WTC11 (cell line): ENCODE measurements at regions not wholly inside any gene's neighbourhood (a gene's known extent, or its start where the extent isn't known, plus 50 kb on each side); places are given as distances from the start of the nearest gene placed in this dataset.

Source experiments
- ATAC-seq: fragments of 200-7000 bp; cut with Tn5 transposase; 2 replicates; pipeline ENCODE4 v1.10.0; 2021; ENCODE audit warnings: mild to moderate bottlenecking, moderate library complexity
- CTCF ChIA-PET: fragments of 300-600 bp; sonication (Branson Sonifier 250); formaldehyde crosslinking; loops from one replicate; lab custom pipeline; 2021; ENCODE audit warnings: antibody characterized with exemption; lab: Charles Lee
- POLR2A ChIA-PET: fragments of 350-600 bp; sonication (Branson Sonifier 250); formaldehyde crosslinking; loops from one replicate; lab custom pipeline; 2021; ENCODE audit warnings: antibody characterized with exemption; lab: Charles Lee
- DNase-seq: peaks from one replicate; pipeline ENCODE4 v3.0.0; 2021; ENCODE audit warnings: low spot score
- H3K27ac Mint-ChIP-seq: 2 replicates; pipeline ENCODE4 v1.8.0; 2021; ENCODE audit warnings: mixed read lengths
- H3K27me3 Mint-ChIP-seq: 2 replicates; pipeline ENCODE4 v1.8.0; 2021; ENCODE audit warnings: low read depth, mild to moderate bottlenecking, moderate library complexity, mixed read lengths
- H3K36me3 Mint-ChIP-seq: 2 replicates; pipeline ENCODE4 v1.8.0; 2021; ENCODE audit warnings: mixed read lengths
- H3K4me1 Mint-ChIP-seq: 2 replicates; pipeline ENCODE4 v1.8.0; 2022; ENCODE audit warnings: mixed read lengths
- H3K4me3 Mint-ChIP-seq: 2 replicates; pipeline ENCODE4 v1.8.0; 2021; ENCODE audit warnings: mild to moderate bottlenecking, moderate library complexity, mixed read lengths
- H3K9me3 Mint-ChIP-seq: 2 replicates; pipeline ENCODE4 v1.8.0; 2021; ENCODE audit warnings: mixed read lengths
- ESRRA ChIP-seq: sonication (generic); formaldehyde crosslinking; IDR thresholded peaks from 2 replicates; pipeline ENCODE4 v1.8.1; 2022; ENCODE audit warnings: mild to moderate bottlenecking, missing genetic modification reagents, borderline replicate concordance
- FOXP1 ChIP-seq: sonication (generic); formaldehyde crosslinking; IDR thresholded peaks from 2 replicates; pipeline ENCODE4 v1.8.0; 2022; ENCODE audit warnings: missing genetic modification reagents, mild to moderate bottlenecking, moderate library complexity, borderline replicate concordance
- GTF2I ChIP-seq: fragments of 250-450 bp; sonication (Bioruptor Pico); conservative IDR thresholded peaks from 2 replicates; pipeline ENCODE4 v1.4.0; 2021; ENCODE audit warnings: mild to moderate bottlenecking
- KAT7 ChIP-seq: sonication (generic); formaldehyde crosslinking; IDR thresholded peaks from 2 replicates; pipeline ENCODE4 v1.8.1; 2023; ENCODE audit warnings: missing genetic modification reagents, mild to moderate bottlenecking, borderline replicate concordance
- NFE2L1 ChIP-seq: sonication (generic); formaldehyde crosslinking; IDR thresholded peaks from 2 replicates; pipeline ENCODE4 v1.8.1; 2023; ENCODE audit warnings: missing genetic modification reagents
- OVOL2 ChIP-seq: fragments of 250-450 bp; sonication (Bioruptor Pico); IDR thresholded peaks from 2 replicates; pipeline ENCODE4 v1.9.0; 2021; ENCODE audit warnings: mild to moderate bottlenecking, borderline replicate concordance
- SMAD3 ChIP-seq: sonication (generic); formaldehyde crosslinking; IDR thresholded peaks from 2 replicates; pipeline ENCODE4 v1.8.0; 2022; ENCODE audit warnings: missing genetic modification reagents, mild to moderate bottlenecking, borderline replicate concordance
- TCF7 ChIP-seq: sonication (generic); formaldehyde crosslinking; IDR thresholded peaks from 2 replicates; pipeline ENCODE4 v1.8.0; 2022; ENCODE audit warnings: mild to moderate bottlenecking, low read depth, missing genetic modification reagents, moderate library complexity
- TEAD1 ChIP-seq: sonication (generic); formaldehyde crosslinking; IDR thresholded peaks from 2 replicates; pipeline ENCODE4 v1.8.0; 2022; ENCODE audit warnings: mild to moderate bottlenecking, missing genetic modification reagents
- TEAD4 ChIP-seq: sonication (generic); formaldehyde crosslinking; IDR thresholded peaks from 2 replicates; pipeline ENCODE4 v1.8.0; 2022; ENCODE audit warnings: mild to moderate bottlenecking, missing genetic modification reagents
- USF2 ChIP-seq: sonication (generic); formaldehyde crosslinking; IDR thresholded peaks from 2 replicates; pipeline ENCODE4 v1.8.1; 2023; ENCODE audit warnings: mild to moderate bottlenecking, missing genetic modification reagents, moderate library complexity
- ZMAT4 ChIP-seq: fragments of 250-450 bp; sonication (Bioruptor Pico); IDR thresholded peaks from 2 replicates; pipeline ENCODE4 v1.9.0; 2021; ENCODE audit warnings: mild to moderate bottlenecking
- ZNF121 ChIP-seq: sonication (generic); formaldehyde crosslinking; IDR thresholded peaks from 2 replicates; pipeline ENCODE4 v1.8.0; 2023; ENCODE audit warnings: missing genetic modification reagents
- ZNF416 ChIP-seq: fragments of 250-450 bp; sonication (Bioruptor Pico); IDR thresholded peaks from 2 replicates; pipeline ENCODE4 v1.9.0; 2021; ENCODE audit warnings: mild to moderate bottlenecking, inconsistent platforms
- ZNF423 ChIP-seq: fragments of 250-450 bp; sonication (Bioruptor Pico); IDR thresholded peaks from 2 replicates; pipeline ENCODE4 v2.1.2; 2022; ENCODE audit warnings: mild to moderate bottlenecking, moderate library complexity
- ZNF671 ChIP-seq: fragments of 250-450 bp; sonication (Bioruptor Pico); IDR thresholded peaks from 2 replicates; pipeline ENCODE4 v1.8.0; 2021; ENCODE audit warnings: mild to moderate bottlenecking
- ZSCAN18 ChIP-seq: fragments of 250-450 bp; sonication (Bioruptor Pico); IDR thresholded peaks from 2 replicates; pipeline ENCODE4 v2.1.2; 2022; ENCODE audit warnings: mild to moderate bottlenecking, moderate library complexity
- TF ChIP-seq, protein P1 (sequence below): sonication (generic); formaldehyde crosslinking; IDR thresholded peaks from 2 replicates; pipeline ENCODE4 v1.8.1; 2023; ENCODE audit warnings: mild to moderate bottlenecking, missing genetic modification reagents
- TF ChIP-seq, protein P2 (sequence below): fragments of 250-450 bp; sonication (Bioruptor Pico); IDR thresholded peaks from 2 replicates; pipeline ENCODE4 v1.9.0; 2021; ENCODE audit warnings: moderate library complexity, mild to moderate bottlenecking, inconsistent platforms, borderline replicate concordance
- TF ChIP-seq, protein P3 (sequence below): sonication (generic); formaldehyde crosslinking; IDR thresholded peaks from 2 replicates; pipeline ENCODE4 v1.8.1; 2022; ENCODE audit warnings: low read depth, missing genetic modification reagents, borderline replicate concordance
- TF ChIP-seq, protein P4 (sequence below): fragments of 250-450 bp; sonication (Bioruptor Pico); IDR thresholded peaks from 2 replicates; pipeline ENCODE4 v1.9.0; 2021; ENCODE audit warnings: mild to moderate bottlenecking
- TF ChIP-seq, protein P5 (sequence below): sonication (generic); formaldehyde crosslinking; IDR thresholded peaks from 2 replicates; pipeline ENCODE4 v1.8.1; 2022; ENCODE audit warnings: mild to moderate bottlenecking, missing genetic modification reagents, moderate library complexity, borderline replicate concordance

DNA sequence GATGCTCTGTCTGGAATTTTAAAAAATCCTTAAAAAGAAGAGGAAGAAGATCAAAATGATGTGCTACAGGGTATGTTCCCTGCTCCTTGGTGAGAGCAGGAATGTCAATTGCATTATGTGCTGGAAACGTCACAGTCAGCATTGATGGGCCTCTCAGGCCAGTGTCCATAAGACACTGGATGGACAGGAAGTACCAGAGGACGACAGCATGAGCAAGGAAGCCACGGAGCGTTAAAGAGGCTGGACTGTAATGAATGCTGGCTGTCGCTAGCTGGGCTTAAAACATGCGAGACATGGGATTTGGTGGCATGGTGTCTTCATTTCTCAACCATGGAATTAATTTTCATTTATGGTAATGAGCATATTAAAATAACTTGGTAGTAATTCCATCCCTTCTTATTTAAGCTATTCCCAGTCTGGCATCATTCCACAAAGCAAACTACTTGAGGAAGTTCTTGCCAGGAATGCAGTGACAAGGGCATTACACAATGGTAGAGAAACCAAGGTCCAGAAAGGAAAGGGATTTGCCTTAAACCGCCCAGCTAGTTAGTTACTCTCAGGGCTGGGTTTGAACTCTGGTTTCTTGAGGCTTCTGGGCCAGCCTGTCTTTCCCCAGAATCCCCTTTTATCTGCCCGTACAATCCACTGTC, 166.6 kb upstream of the SOX4 start:
- no peak for ATAC-seq
- ChIA-PET POLR2A (no interaction called here), CTCF (no interaction called here)
- H3K27me3 Mint-ChIP-seq, result no peaks in the 10 kb centered on the region; the same call in 1 of the 2 replicates
- H3K4me1 Mint-ChIP-seq, result peaks cover 16% of the 10 kb centered on the region
- no peak for DNase-seq
- H3K36me3 Mint-ChIP-seq, result peaks cover 21% of the 10 kb centered on the region
- no peak overlapping the region for H3K27ac Mint-ChIP-seq
- no peak overlapping the region for H3K4me3 Mint-ChIP-seq
- TF ChIP-seq OVOL2 (no peak), ZNF423 (no peak), GTF2I (CRISPR knock-in tag) (no peak), ZMAT4 (CRISPR knock-in tag) (no peak), USF2 (CRISPR knock-in tag) (no peak), TCF7 (CRISPR knock-in tag) (no peak), TEAD4 (CRISPR knock-in tag) (no peak), ESRRA (CRISPR knock-in tag) (no peak), FOXP1 (no peak), SMAD3 (CRISPR knock-in tag) (no peak), ZNF671 (CRISPR knock-in tag) (no peak), KAT7 (CRISPR knock-in tag) (no peak)
- TF ChIP-seq, protein P1, sequence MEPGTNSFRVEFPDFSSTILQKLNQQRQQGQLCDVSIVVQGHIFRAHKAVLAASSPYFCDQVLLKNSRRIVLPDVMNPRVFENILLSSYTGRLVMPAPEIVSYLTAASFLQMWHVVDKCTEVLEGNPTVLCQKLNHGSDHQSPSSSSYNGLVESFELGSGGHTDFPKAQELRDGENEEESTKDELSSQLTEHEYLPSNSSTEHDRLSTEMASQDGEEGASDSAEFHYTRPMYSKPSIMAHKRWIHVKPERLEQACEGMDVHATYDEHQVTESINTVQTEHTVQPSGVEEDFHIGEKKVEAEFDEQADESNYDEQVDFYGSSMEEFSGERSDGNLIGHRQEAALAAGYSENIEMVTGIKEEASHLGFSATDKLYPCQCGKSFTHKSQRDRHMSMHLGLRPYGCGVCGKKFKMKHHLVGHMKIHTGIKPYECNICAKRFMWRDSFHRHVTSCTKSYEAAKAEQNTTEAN, result no peak
- TF ChIP-seq, protein P2, sequence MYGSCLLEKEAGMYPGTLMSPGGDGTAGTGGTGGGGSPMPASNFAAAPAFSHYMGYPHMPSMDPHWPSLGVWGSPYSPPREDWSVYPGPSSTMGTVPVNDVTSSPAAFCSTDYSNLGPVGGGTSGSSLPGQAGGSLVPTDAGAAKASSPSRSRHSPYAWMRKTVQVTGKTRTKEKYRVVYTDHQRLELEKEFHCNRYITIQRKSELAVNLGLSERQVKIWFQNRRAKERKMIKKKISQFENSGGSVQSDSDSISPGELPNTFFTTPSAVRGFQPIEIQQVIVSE, result no peak
- peaks cover 43% of the 10 kb centered on the region for H3K9me3 Mint-ChIP-seq

GRCh38 chr6:21429291-21429690, 164.3 kb upstream of the SOX4 start:
- Mint-ChIP-seq H3K27ac (no peak overlapping the region), H3K27me3 (no peaks in the 10 kb centered on the region; the same call in 1 of the 2 replicates), H3K4me3 (no peak overlapping the region), H3K36me3 (peaks cover 20% of the 10 kb centered on the region), H3K9me3 (peaks cover 39% of the 10 kb centered on the region), H3K4me1 (peaks cover 7% of the 10 kb centered on the region)
- ATAC-seq (no peak), DNase-seq (no peak)
- POLR2A ChIA-PET, result no interaction called here
- CTCF ChIA-PET, result interaction anchor here (0.6 kb wide), 1 partner anchor 854 kb away, joined by 3 read pairs; no protein-coding TSS in a partner anchor
- TF ChIP-seq, protein P3, sequence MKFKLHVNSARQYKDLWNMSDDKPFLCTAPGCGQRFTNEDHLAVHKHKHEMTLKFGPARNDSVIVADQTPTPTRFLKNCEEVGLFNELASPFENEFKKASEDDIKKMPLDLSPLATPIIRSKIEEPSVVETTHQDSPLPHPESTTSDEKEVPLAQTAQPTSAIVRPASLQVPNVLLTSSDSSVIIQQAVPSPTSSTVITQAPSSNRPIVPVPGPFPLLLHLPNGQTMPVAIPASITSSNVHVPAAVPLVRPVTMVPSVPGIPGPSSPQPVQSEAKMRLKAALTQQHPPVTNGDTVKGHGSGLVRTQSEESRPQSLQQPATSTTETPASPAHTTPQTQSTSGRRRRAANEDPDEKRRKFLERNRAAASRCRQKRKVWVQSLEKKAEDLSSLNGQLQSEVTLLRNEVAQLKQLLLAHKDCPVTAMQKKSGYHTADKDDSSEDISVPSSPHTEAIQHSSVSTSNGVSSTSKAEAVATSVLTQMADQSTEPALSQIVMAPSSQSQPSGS (CRISPR knock-in tag), result no peak
- TF ChIP-seq ZNF416 (CRISPR knock-in tag) (no peak), SMAD3 (CRISPR knock-in tag) (no peak), ZSCAN18 (no peak), NFE2L1 (CRISPR knock-in tag) (no peak), TEAD1 (CRISPR knock-in tag) (no peak), ZNF121 (no peak)
- TF ChIP-seq, protein P4, sequence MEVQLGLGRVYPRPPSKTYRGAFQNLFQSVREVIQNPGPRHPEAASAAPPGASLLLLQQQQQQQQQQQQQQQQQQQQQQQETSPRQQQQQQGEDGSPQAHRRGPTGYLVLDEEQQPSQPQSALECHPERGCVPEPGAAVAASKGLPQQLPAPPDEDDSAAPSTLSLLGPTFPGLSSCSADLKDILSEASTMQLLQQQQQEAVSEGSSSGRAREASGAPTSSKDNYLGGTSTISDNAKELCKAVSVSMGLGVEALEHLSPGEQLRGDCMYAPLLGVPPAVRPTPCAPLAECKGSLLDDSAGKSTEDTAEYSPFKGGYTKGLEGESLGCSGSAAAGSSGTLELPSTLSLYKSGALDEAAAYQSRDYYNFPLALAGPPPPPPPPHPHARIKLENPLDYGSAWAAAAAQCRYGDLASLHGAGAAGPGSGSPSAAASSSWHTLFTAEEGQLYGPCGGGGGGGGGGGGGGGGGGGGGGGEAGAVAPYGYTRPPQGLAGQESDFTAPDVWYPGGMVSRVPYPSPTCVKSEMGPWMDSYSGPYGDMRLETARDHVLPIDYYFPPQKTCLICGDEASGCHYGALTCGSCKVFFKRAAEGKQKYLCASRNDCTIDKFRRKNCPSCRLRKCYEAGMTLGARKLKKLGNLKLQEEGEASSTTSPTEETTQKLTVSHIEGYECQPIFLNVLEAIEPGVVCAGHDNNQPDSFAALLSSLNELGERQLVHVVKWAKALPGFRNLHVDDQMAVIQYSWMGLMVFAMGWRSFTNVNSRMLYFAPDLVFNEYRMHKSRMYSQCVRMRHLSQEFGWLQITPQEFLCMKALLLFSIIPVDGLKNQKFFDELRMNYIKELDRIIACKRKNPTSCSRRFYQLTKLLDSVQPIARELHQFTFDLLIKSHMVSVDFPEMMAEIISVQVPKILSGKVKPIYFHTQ, result no peak
- TF ChIP-seq, protein P1, result no peak
- TF ChIP-seq, protein P5, sequence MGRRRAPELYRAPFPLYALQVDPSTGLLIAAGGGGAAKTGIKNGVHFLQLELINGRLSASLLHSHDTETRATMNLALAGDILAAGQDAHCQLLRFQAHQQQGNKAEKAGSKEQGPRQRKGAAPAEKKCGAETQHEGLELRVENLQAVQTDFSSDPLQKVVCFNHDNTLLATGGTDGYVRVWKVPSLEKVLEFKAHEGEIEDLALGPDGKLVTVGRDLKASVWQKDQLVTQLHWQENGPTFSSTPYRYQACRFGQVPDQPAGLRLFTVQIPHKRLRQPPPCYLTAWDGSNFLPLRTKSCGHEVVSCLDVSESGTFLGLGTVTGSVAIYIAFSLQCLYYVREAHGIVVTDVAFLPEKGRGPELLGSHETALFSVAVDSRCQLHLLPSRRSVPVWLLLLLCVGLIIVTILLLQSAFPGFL (CRISPR knock-in tag), result no peak
